H54 (cell line): ENCODE measurements at regions not wholly inside any gene's neighbourhood (a gene's known extent, or its start where the extent isn't known, plus 50 kb on each side); places are given as distances from the start of the nearest gene placed in this dataset.
"Not testable (repeated sequence)": the region's sequence is repeated elsewhere in the genome, so short reads cannot be mapped to it uniquely, and the experiment has no call there.

Source experiments
- DNase-seq: peaks from one replicate; pipeline ENCODE4 v3.0.0; 2011; ENCODE audit warnings: low spot score, mixed read lengths; ENCODE audit not compliant: insufficient read length
- FAIRE-seq: peaks from 3 replicates; lab custom pipeline; 2011; peaks lifted over from hg19 to GRCh38; lab: Jason Lieb, UNC
- POLR2A ChIP-seq: IDR thresholded peaks from 2 replicates; pipeline ENCODE4 v1.6.1; 2011; ENCODE audit warnings: low read depth, mild to moderate bottlenecking, low read length

GRCh38 chr5:101067429-101067828, 164.3 kb upstream of the ST8SIA4 start:
- TF ChIP-seq POLR2A, result no peak
- no peak for FAIRE-seq

GRCh38 chr5:101062902-101063301, 159.8 kb upstream of the ST8SIA4 start:
- FAIRE-seq, result no peak

More at GRCh38 chr5:101067429-101067828, 164.3 kb upstream of the ST8SIA4 start:
- DNase-seq, result no peak

GRCh38 chr5:101047181-101047580, 144.1 kb upstream of the ST8SIA4 start:
- TF ChIP-seq POLR2A, result no peak
- no peak for FAIRE-seq
- no peak for DNase-seq

More at GRCh38 chr5:101062902-101063301, 159.8 kb upstream of the ST8SIA4 start:
- TF ChIP-seq POLR2A, result no peak
- no peak for DNase-seq

GRCh38 chr5:101045689-101046088, 142.6 kb upstream of the ST8SIA4 start:
- no peak for TF ChIP-seq POLR2A
- DNase-seq (no peak), FAIRE-seq (no peak)

- not testable (repeated sequence) for DNase-seq, FAIRE-seq
Observed at GRCh38 chr5:101040002-101040401, 136.9 kb upstream of the ST8SIA4 start.

- no peak for FAIRE-seq
- DNase-seq, result no peak
- no peak for TF ChIP-seq POLR2A
Observed at GRCh38 chr5:101036778-101037177, 133.7 kb upstream of the ST8SIA4 start.

- no peak for DNase-seq
- no peak for FAIRE-seq
Observed at GRCh38 chr5:101035425-101035824, 132.3 kb upstream of the ST8SIA4 start.

GRCh38 chr5:101024299-101024698, 121.2 kb upstream of the ST8SIA4 start:
- FAIRE-seq (no peak), DNase-seq (no peak)
- TF ChIP-seq POLR2A, result no peak

More at GRCh38 chr5:101035425-101035824, 132.3 kb upstream of the ST8SIA4 start:
- no peak for TF ChIP-seq POLR2A

GRCh38 chr5:101018299-101018698, 115.2 kb upstream of the ST8SIA4 start:
- no peak for TF ChIP-seq POLR2A
- DNase-seq, result no peak
- no peak for FAIRE-seq

- DNase-seq (no peak), FAIRE-seq (no peak)
- TF ChIP-seq POLR2A, result no peak
Observed at GRCh38 chr5:101012880-101013279, 109.8 kb upstream of the ST8SIA4 start.

GRCh38 chr5:101009758-101010519, 106.9 kb upstream of the ST8SIA4 start:
- no peak for TF ChIP-seq POLR2A
- no peak for DNase-seq
- FAIRE-seq, result peak; percentile 23

- TF ChIP-seq POLR2A, result no peak
- FAIRE-seq (no peak), DNase-seq (no peak)
Observed at GRCh38 chr5:100992354-100992753, 89.3 kb upstream of the ST8SIA4 start.

- FAIRE-seq, DNase-seq: not testable (repeated sequence)
Observed at GRCh38 chr5:100983601-100984000, 80.5 kb upstream of the ST8SIA4 start.

- DNase-seq, result no peak
- no peak for TF ChIP-seq POLR2A
- FAIRE-seq, result no peak
Observed at GRCh38 chr5:100974082-100974481, 71.0 kb upstream of the ST8SIA4 start.

- no peak for TF ChIP-seq POLR2A
- no peak for DNase-seq
- no peak for FAIRE-seq
Observed at GRCh38 chr5:100970646-100971255, 67.7 kb upstream of the ST8SIA4 start.
